HUDEP-2 (cell line): ENCODE measurements at regions not wholly inside any gene's neighbourhood (a gene's known extent, or its start where the extent isn't known, plus 50 kb on each side); places are given as distances from the start of the nearest gene placed in this dataset.
"Not testable (repeated sequence)": the region's sequence is repeated elsewhere in the genome, so short reads cannot be mapped to it uniquely, and the experiment has no call there.

ENCODE experiments used
- DNase-seq, 76 experiments: peaks; one replicate each; lab custom pipeline; 2025; ENCODE audit not compliant: unreplicated experiment in 76 of 76; lab: John Stamatoyannopoulos, UW

- no peak for DNase-seq
Measured at GRCh38 chr2:109690822-109691541, 76.8 kb downstream of the SOWAHC start.

- DNase-seq = no peak
Measured at GRCh38 chr2:109692013-109692743, 78.0 kb downstream of the SOWAHC start.

GRCh38 chr2:109692831-109693230 lies 78.7 kb downstream of the SOWAHC start:
- DNase-seq = not testable (repeated sequence)

DNA sequence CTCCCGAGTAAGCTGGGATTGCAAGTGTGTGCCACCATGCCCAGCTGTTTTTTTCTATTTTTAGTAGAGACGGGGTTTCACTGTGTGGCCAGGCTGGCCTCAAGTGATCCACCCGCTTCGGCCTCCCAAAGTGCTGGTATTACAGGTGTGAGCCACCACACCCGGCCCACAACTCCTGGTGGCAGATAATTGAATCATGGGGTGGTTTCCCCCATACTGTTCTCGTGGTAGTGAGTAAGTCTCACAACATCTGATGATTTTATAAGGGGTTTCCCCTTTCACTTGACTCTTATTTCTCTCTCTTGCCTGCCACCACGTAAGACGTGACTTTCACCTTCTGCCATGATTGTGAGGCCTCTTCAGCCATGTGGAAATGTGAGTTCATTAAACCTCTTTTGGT lies 79.1 kb downstream of the SOWAHC start:
- DNase-seq = not testable (repeated sequence)

DNA sequence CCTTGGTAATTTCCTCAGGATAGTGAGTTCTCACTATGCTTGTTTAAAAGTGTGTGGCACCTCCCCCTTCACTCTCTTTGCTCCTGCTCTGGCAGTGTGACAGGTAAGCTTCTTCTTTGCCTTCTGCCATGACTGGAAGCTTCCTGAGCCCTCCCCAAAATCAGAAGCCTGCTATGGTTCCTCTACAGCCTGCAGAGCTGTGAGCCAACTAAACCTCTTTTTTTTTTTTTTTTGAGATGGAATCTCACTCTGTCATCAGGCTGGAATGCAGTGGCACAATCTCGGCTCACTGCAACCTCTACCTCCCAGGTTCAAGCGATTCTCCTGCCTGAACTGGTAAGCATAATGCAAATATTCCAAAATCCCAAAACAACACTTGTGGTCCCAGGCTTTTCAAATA lies 80.0 kb downstream of the SOWAHC start:
- no peak for DNase-seq

- no peak for DNase-seq
Measured at GRCh38 chr2:109695290-109695689, 81.1 kb downstream of the SOWAHC start.

DNA sequence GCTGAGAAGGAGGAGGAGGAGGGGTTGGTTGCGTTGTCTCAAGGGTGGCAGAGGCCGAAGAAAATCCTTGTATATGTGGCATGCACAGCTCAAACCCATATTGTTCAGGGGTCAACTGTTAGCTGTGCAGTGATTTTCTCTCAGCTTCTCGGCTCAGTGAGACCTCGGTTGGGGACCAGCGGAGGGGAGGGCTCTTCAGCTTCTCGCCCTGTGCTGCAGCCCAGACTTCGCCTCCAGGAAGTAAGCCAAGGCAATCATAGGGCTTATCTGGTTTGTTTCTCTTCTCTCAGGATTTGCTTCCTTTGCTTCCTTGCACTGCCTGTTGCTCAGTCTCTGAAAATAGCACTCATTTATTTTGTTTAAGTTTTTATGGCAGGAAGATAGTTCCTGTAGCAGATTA lies 85.5 kb downstream of the SOWAHC start:
- no peak for DNase-seq

DNA sequence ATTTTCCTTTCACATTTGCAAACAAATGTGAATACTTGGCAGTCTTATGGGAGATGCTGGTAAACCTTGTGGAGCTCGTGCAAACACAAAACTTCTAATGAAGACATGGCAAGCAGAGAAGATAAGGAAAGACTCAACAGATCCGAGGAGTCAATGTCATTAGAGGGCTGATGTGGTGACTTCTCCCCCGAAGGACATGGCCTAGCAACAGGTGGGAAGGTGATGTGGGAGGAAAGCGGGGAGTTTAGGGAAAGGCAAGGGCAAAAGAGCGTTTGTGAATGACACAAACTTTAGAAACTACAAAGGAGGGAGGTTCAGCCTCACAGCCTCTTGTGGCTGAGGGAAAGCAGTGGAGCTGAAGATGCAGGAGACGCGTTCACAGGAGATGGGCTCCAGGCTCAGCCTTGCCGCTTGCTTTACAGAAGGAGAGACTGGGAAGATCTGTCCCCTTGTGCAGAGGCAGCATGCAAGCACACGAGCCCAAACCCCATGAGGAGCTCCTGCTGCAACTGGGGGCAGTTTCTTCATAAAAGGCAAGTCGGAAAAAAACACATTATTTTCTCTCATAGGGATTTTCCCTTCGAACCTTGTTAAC lies 86.6 kb downstream of the SOWAHC start:
- DNase-seq = no peak

- DNase-seq = no peak
Measured at GRCh38 chr2:109701362-109701761, 87.2 kb downstream of the SOWAHC start.

DNA sequence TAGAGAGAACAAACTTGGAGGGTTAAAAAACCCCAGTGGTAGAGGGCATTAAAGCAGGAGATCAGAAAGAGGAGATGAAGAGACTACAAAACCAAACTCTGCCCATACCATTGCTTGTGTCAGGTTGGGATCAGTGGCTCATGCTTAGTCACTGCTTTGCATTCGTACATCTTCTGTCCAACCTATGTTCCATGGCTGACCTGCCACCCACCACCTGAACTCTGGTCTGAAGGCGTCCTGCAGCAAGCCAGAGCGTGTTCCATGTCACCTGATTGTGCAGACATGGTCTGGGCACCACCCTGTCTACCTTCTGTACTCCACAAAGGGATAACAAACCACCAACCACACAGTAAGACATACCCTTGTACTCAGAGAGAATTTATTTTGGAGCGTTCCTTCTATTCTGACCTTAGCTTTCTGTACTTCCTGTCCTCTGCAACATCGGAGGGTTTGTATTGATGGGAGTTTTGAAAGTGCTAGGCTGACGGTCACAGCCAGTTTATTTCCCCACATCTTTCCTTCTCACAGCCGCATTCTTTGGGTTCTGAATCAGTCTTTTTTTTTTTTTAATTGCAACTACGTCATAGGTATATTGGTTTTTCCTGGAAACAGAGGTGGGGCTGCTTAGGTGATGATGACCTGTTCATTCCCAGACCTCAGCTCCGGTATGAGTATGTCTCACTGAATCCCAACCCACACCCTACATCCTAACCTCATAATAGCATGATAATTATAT lies 88.3 kb downstream of the SOWAHC start:
- no peak for DNase-seq

DNA sequence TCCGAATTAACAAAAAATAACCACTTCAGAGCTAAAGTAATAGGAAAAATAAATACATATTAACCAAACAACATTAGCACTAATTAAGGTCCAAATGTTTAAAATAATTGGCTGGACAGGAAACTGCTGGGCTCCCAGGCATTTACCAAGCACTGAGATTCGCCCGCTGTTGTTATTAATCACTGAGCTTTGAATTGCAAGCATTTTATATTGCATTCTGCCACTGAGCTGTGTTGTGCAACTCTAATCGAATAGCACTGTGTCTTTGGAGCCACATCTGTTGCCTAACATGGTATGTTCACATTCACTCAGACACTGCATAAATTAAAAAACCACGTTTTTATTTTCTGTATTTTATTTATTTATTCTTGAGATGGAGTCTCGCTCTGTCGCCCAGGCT lies 88.9 kb downstream of the SOWAHC start:
- DNase-seq = no peak

DNA sequence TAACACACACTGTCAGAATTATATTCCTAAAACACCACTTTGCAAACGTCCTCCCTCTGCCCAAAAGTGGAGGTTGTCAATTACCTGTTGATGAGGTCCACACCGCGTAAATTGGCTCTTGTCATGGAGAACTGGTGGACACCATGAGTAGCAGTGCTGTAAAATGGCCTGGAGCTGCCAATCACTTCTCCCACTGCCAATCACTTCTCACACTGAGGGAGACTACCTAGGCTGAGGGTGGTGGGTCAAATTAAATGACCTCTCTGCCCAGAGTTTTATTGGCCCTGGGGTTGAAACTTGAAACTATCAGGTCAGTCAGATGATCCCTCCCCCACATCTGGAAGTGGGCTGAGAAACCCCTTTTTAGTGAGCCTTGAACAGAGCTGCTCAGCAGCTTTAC lies 89.6 kb downstream of the SOWAHC start:
- DNase-seq = no peak

DNA sequence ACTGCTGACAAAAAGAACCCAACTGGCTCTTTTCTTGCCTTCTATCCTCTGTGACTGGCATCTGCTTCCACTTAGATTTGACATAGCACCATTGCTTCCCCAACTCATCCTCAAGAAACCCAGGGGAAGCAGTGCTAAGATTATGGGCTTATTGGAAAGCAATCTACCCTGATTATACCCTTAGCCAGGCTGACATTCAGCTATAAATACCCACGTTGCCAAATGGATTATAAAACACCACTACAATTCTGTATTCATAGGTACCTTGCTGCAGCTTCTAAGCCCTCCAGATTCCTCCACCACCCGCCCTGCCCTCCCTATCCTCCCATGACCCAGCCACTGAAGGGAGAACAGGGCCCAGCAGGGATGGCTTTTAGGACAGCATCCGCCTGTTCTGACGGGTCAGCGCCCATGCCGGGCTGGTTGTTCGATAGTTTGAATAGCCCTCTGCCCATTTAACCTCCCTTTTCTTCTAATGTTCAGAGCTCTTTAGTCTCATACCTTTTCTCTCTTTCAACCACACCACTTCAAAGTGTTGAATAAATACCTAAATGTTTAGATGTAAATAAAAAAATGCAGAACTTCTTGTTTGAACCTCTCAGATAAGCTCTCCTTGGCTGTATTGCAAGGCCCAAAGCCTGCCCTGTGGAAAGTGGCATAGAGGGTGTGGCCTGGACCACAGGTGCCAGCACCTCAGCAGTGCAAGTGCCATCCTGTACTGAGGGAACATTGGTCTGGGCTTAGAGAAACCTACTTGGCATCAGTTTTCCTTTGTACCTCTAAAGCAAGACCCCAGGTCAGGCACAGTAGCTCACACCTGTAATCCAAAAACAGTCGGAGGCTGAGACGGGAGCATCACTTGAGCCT lies 86.6 kb upstream of the RGPD5 start:
- DNase-seq = no peak

DNA sequence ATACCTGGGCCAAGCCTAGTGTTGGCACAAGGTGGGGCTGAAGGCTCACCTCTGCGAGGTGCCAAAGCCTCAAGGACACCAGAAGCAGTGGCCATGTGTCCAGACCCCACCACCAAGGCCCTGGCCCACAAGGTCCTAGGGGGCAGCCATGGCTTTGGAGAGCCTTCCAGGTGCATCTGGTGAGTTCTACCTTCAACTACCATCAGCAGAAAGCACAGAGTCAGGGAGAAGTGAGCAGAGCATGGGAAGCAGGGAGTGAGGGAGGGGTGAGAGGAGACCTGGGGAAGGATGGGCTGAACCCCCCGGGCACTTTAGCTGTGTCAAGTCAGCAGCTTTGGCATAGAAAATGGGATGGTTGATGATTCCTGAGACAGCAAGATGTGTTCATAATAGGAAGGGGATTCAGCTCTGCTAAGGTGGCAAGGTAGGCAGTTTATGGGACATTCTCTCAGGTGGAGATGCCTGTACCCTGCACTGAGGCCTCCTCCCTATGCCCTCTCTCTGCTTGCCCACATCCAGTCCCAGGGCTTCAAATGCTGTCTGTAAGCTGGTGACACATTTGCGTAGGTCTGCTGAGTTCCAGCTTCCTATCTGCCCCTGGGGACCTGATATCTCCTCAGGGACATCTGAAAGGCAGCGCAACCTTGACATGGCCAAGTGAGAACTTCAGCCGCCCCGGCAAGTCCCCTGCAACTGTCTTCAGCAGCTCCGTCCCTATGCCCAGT lies 83.4 kb upstream of the RGPD5 start:
- DNase-seq = no peak

DNA sequence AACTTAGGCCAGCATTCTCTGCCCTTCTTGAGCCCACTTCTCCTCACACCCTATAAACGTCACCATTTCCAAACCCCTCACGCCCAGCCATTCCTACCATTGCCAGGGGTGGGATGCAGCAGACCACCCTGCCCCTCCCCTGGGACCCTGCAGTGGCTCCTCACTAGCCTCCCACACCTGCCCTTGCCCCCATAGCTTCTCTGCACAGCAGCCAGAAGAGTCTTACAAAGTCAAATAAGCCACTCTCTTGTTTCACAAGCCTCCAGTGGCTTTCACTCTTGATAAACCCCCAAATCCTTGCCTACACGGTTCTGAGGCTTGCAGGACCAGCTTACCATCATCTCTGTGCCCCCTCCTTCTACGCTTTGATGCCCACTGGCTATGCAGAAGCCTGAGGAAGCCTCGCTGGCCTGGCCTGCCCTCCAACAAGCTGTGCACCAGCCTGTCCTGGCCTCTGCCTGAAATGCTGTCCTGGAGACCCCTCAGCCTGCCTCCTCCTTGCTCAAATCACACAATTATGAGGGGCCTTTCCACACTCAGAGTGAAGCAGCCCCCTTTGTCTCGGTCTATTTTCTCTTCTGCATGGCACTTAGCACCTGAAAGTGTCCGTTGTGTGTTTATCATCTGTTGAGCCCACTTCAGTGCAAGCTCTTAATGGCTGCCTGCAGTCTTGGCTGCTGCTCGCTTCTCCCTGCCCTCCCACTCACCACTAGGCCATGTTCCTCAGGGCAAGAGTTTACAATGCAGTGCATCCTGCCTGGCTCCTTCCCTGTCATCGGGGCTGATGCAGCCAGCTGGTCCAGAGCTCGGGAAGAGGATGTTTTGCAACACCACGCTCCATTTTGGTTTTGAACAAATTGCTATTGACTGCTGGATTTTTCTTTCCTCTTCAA lies 82.6 kb upstream of the RGPD5 start:
- no peak for DNase-seq

GRCh38 chr2:109712123-109712449 lies 82.0 kb upstream of the RGPD5 start:
- DNase-seq = no peak

- DNase-seq = no peak
Measured at GRCh38 chr2:109712746-109713145, 81.4 kb upstream of the RGPD5 start.

DNA sequence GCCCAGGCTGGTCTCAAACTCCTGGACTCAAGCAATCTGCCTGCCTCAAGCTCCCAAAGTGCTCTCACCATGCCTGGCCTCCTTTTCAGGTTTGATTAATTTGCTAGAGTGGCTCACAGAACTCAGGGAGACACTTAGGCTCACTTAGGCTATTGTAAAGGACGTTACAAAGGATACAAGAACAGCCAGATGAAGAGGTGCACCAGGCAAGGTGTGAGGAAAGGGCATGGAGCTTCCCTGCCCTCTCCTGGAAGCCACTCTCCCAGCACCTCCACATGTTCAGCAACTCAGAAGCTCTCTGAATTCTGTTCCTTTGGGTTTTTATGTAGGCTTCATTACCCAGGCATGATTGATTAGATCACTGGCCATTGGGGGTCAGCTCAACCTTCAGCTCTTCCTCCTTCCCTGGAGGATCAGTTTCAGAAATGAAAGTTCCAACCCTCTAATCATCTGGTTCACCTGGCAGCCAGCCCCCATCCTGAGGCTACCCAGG lies 78.7 kb upstream of the RGPD5 start:
- no peak for DNase-seq

DNA sequence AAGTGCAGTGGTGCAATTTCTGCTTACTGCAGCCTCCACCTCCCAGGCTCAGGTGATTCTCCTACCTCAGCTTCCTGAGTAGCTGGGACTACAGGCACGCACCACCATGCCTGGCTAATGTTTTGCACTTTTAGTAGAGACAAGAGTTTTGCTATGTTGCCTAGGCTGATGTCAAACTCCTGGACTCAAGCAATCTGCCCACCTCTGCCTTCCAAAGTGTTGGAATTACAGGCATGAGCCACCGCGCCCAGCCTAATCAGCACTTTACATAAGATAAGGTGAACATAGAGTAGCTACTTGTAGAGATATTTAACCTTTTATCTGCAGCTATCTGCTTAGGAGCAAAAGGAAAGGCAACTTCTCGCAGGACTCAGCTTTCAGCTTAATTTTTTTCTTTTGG lies 77.5 kb upstream of the RGPD5 start:
- DNase-seq = not testable (repeated sequence)
